A549 (cell line): ENCODE measurements at regions not wholly inside any gene's neighbourhood (a gene's known extent, or its start where the extent isn't known, plus 50 kb on each side); places are given as distances from the start of the nearest gene placed in this dataset.

Experiments
- ATAC-seq, 2 experiments: fragments of 200-7000 bp in 1 of 2; fragments of >200 bp in 1 of 2; cut with Nextera tagmentation in 1 of 2; cut with Tn5 transposase in 1 of 2; 3 replicates each; pipeline versions ENCODE4 v1.8.0 to v1.9.1; 2018 to 2020; ENCODE audit warnings: mild to moderate bottlenecking in 1 of 2, moderate library complexity in 1 of 2
- CTCF ChIA-PET: fragments of 300-600 bp; sonication (Branson Sonifier 250); formaldehyde crosslinking; extraction: SDS; loops from one replicate; lab custom pipeline; 2021; ENCODE audit warnings: antibody characterized with exemption, inconsistent platforms; lab: Yijun Ruan, JAX
- POLR2A ChIA-PET: fragments of 350-600 bp; formaldehyde crosslinking; extraction: SDS; loops from one replicate; lab custom pipeline; 2021; ENCODE audit warnings: antibody characterized with exemption, inconsistent platforms; lab: Yijun Ruan, JAX
- DNase-seq, 2 experiments: peaks; one replicate each; pipeline versions ENCODE4 v3.0.0 to v3.0.0-alpha.2; 2011 to 2016; ENCODE audit warnings: low read depth in 1 of 2, low spot score in 1 of 2
- FAIRE-seq: peaks from 2 replicates; lab custom pipeline; 2011; peaks lifted over from hg19 to GRCh38; lab: Jason Lieb, UNC
- H3K27ac ChIP-seq, 2 experiments: fragments of >200 bp; sonication (Bioruptor Twin); formaldehyde crosslinking; 3 replicates each; pipeline ENCODE4 v1.5.1; 2016 to 2017
- H3K4me1 ChIP-seq: fragments of >200 bp; sonication (Bioruptor Twin); formaldehyde crosslinking; 3 replicates; pipeline ENCODE4 v1.6.1; 2016
- H3K4me2 ChIP-seq: fragments of >200 bp; sonication (Bioruptor Twin); formaldehyde crosslinking; 3 replicates; pipeline ENCODE4 v1.6.1; 2016
- H3K4me3 ChIP-seq: fragments of >200 bp; sonication (Bioruptor Twin); formaldehyde crosslinking; 3 replicates; pipeline ENCODE4 v1.5.1; 2016
- H3K9me3 ChIP-seq: fragments of >200 bp; sonication (Bioruptor Twin); formaldehyde crosslinking; 3 replicates; pipeline ENCODE4 v1.6.1; 2016
- CHD2 ChIP-seq: fragments of 150-350 bp; IDR thresholded peaks from 2 replicates; pipeline ENCODE4 v1.6.1; 2014; ENCODE audit warnings: low read length; ENCODE audit not compliant: partially characterized antibody
- CHD4 ChIP-seq: fragments of 200-600 bp; sonication (generic); IDR thresholded peaks from 2 replicates; pipeline ENCODE4 v1.6.1; 2016; ENCODE audit warnings: antibody characterized with exemption, mild to moderate bottlenecking, borderline replicate concordance
- EHF ChIP-seq: fragments of 250-450 bp; sonication (Bioruptor Pico); IDR thresholded peaks from 2 replicates; pipeline ENCODE4 v1.5.0; 2020; ENCODE audit warnings: mild to moderate bottlenecking
- EP300 ChIP-seq, 2 experiments: fragments of >200 bp; sonication (Bioruptor Twin); formaldehyde crosslinking; IDR thresholded peaks; 2 replicates in 1 of 2; 3 replicates in 1 of 2; pipeline ENCODE4 v1.6.1; 2016 to 2017
- FOSB ChIP-seq: fragments of 250-450 bp; sonication (Bioruptor Pico); IDR thresholded peaks from 2 replicates; pipeline ENCODE4 v1.5.0; 2020; ENCODE audit warnings: mild to moderate bottlenecking, moderate library complexity
- FOXS1 ChIP-seq: fragments of 250-450 bp; sonication (Bioruptor Pico); IDR thresholded peaks from 2 replicates; pipeline ENCODE4 v1.5.0; 2020; ENCODE audit warnings: mild to moderate bottlenecking, moderate library complexity
- HOXA7 ChIP-seq: fragments of 250-450 bp; sonication (Bioruptor Pico); IDR thresholded peaks from 2 replicates; pipeline ENCODE4 v1.5.0; 2020; ENCODE audit warnings: mild to moderate bottlenecking, moderate library complexity
- HOXB13 ChIP-seq: fragments of 250-450 bp; sonication (Bioruptor Pico); IDR thresholded peaks from 2 replicates; pipeline ENCODE4 v1.5.0; 2020; ENCODE audit warnings: low read depth, mild to moderate bottlenecking, moderate library complexity
- JUN ChIP-seq, 2 experiments: fragments of >200 bp; sonication (Bioruptor Twin); formaldehyde crosslinking; IDR thresholded peaks; 2 replicates in 1 of 2; 3 replicates in 1 of 2; pipeline ENCODE4 v1.6.1; 2016 to 2017
- JUNB ChIP-seq: fragments of >200 bp; sonication (Bioruptor Twin); formaldehyde crosslinking; IDR thresholded peaks from 2 replicates; pipeline ENCODE4 v1.6.1; 2016
- MAFK ChIP-seq: fragments of 450-650 bp; IDR thresholded peaks from 2 replicates; pipeline ENCODE4 v1.6.1; 2014; ENCODE audit not compliant: partially characterized antibody
- MAZ ChIP-seq: fragments of 150-350 bp; IDR thresholded peaks from 2 replicates; pipeline ENCODE4 v1.6.1; 2014; ENCODE audit warnings: antibody characterized with exemption, low read depth, low read length, borderline replicate concordance
- MYC ChIP-seq: IDR thresholded peaks from 2 replicates; pipeline ENCODE4 v1.6.1; 2012; ENCODE audit warnings: mild to moderate bottlenecking, inconsistent platforms, low read length, improper control_type of control experiment, borderline replicate concordance
- NFE2L2 ChIP-seq: fragments of 150-350 bp; conservative IDR thresholded peaks from 2 replicates; pipeline ENCODE4 v1.6.1; 2014; ENCODE audit warnings: low read length
- NR3C1 ChIP-seq: fragments of >200 bp; sonication (Bioruptor Twin); formaldehyde crosslinking; IDR thresholded peaks from 3 replicates; pipeline ENCODE4 v1.6.1; 2017
- RARB ChIP-seq: fragments of 250-450 bp; sonication (Bioruptor Pico); IDR thresholded peaks from 2 replicates; pipeline ENCODE4 v1.8.0; 2021; ENCODE audit warnings: mild to moderate bottlenecking, moderate library complexity
- RFX5 ChIP-seq: fragments of 450-650 bp; IDR thresholded peaks from 2 replicates; pipeline ENCODE4 v1.7.1; 2014; ENCODE audit warnings: antibody characterized with exemption, mild to moderate bottlenecking, moderate library complexity
- SMC3 ChIP-seq: fragments of >200 bp; sonication (Bioruptor Twin); formaldehyde crosslinking; IDR thresholded peaks from 3 replicates; pipeline ENCODE4 v1.6.1; 2018; ENCODE audit warnings: inconsistent platforms
- USF2 ChIP-seq: fragments of 450-650 bp; IDR thresholded peaks from 2 replicates; pipeline ENCODE4 v1.6.1; 2014; ENCODE audit warnings: antibody characterized with exemption
- ZC3H11A ChIP-seq: fragments of 450-650 bp; IDR thresholded peaks from 2 replicates; pipeline ENCODE4 v1.6.1; 2014; ENCODE audit warnings: antibody characterized with exemption, mild to moderate bottlenecking
- WGBS: methylation state at CpG from one replicate; pipeline ENCODE4 v1.1.6; 2017; ENCODE audit errors: missing lambda C conversion rate; 5-methylcytosine and 5-hydroxymethylcytosine counted together
- TF ChIP-seq, protein P1 (sequence below): fragments of >200 bp; sonication (Bioruptor Twin); formaldehyde crosslinking; IDR thresholded peaks from 3 replicates; pipeline ENCODE4 v1.6.1; 2016
- TF ChIP-seq, protein P2 (sequence below): IDR thresholded peaks from 2 replicates; pipeline ENCODE4 v1.6.1; 2012
- TF ChIP-seq, protein P3 (sequence below): fragments of 150-350 bp; IDR thresholded peaks from 2 replicates; pipeline ENCODE4 v1.6.1; 2014; ENCODE audit warnings: low read depth, mild to moderate bottlenecking, low read length
- TF ChIP-seq, protein P4 (sequence below): fragments of >200 bp; sonication (Bioruptor Twin); formaldehyde crosslinking; IDR thresholded peaks from 3 replicates; pipeline ENCODE4 v1.5.1; 2016

DNA sequence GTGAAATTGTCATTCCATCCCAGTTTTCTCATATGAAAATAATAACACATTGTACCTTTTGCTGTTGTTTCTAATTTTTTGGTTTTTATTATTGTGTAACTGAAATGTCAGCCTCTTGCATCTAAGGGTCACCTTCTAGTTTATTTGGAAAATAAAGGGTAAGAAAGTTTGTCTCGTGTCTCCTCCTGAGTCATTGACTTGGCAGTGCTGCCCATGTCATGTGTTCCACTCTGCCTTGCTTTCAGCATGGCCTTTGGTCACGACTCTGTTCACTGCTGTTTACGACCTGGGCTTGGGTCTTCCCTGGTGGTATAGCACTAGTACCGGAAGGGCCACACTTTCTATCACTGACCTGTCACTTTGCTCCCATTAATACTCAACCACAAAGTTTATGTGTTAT, 171.4 kb upstream of the RSPO3 start:
- POLR2A ChIA-PET: no interaction called here
- Histone ChIP-seq H3K27ac (no peak overlapping the region), H3K4me3 (no peak overlapping the region), H3K4me2 (no peak overlapping the region), H3K4me1 (no peaks in the 10 kb centered on the region), H3K9me3 (no peaks in the 10 kb centered on the region)
- FAIRE-seq (no peak), DNase-seq (no peak), ATAC-seq (no peak)
- CTCF ChIA-PET: no interaction called here
- WGBS: 75% methylated on average over 4 of the region's 4 CpGs
- TF ChIP-seq, protein P1, sequence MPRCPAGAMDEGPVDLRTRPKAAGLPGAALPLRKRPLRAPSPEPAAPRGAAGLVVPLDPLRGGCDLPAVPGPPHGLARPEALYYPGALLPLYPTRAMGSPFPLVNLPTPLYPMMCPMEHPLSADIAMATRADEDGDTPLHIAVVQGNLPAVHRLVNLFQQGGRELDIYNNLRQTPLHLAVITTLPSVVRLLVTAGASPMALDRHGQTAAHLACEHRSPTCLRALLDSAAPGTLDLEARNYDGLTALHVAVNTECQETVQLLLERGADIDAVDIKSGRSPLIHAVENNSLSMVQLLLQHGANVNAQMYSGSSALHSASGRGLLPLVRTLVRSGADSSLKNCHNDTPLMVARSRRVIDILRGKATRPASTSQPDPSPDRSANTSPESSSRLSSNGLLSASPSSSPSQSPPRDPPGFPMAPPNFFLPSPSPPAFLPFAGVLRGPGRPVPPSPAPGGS: no peak
- TF ChIP-seq MAFK: no peak
- TF ChIP-seq SMC3: no peak

GRCh38 chr6:126949786-126950185, 168.7 kb upstream of the RSPO3 start:
- no peak overlapping the region for H3K27ac ChIP-seq
- ChIA-PET CTCF (no interaction called here), POLR2A (no interaction called here)
- ATAC-seq (no peak), DNase-seq (no peak), FAIRE-seq (no peak)
- H3K4me3 ChIP-seq: no peak overlapping the region
- WGBS: 74% methylated on average over 1 of the region's 1 CpG
- no peak overlapping the region for H3K4me2 ChIP-seq
- no peaks in the 10 kb centered on the region for H3K9me3 ChIP-seq
- no peak for TF ChIP-seq MAFK
- no peak for TF ChIP-seq NFE2L2
- no peak for TF ChIP-seq ZC3H11A
- TF ChIP-seq, protein P2, sequence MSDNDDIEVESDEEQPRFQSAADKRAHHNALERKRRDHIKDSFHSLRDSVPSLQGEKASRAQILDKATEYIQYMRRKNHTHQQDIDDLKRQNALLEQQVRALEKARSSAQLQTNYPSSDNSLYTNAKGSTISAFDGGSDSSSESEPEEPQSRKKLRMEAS: no peak
- no peak for TF ChIP-seq EHF (CRISPR knock-in tag)
- no peak for TF ChIP-seq RARB
- TF ChIP-seq CHD4: no peak
- TF ChIP-seq RFX5: no peak
- TF ChIP-seq NR3C1: no peak
- H3K4me1 ChIP-seq: no peaks in the 10 kb centered on the region

DNA sequence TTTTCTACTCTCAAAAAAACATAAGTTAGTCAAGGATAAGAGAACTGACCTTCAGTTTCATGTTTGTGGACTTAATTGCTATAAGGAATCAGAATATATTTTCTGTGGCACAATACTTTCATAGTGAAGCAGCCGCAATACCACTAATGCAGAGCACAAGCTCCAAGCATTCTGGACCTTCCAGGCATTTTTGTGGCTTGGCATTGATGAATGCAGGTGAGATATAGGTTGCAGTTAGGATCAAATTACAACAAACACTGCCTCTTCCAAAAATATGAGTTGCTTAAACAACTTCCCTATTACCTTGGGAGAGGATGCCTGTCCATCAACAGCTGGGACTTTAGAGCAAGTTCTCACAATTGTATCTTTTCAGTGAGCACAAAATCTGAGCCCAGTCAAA, 162.8 kb upstream of the RSPO3 start:
- TF ChIP-seq FOXS1 (no peak), USF2 (no peak), NFE2L2 (no peak), JUNB (no peak), EP300 (IDR thresholded peaks at IDR 0.05) (no peak), MYC (no peak), ZC3H11A (no peak)
- TF ChIP-seq, protein P3, sequence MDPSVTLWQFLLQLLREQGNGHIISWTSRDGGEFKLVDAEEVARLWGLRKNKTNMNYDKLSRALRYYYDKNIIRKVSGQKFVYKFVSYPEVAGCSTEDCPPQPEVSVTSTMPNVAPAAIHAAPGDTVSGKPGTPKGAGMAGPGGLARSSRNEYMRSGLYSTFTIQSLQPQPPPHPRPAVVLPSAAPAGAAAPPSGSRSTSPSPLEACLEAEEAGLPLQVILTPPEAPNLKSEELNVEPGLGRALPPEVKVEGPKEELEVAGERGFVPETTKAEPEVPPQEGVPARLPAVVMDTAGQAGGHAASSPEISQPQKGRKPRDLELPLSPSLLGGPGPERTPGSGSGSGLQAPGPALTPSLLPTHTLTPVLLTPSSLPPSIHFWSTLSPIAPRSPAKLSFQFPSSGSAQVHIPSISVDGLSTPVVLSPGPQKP: no peak
- TF ChIP-seq, protein P2: no peak
- Histone ChIP-seq H3K27ac (no peak overlapping the region), H3K4me2 (no peak overlapping the region), H3K4me3 (no peak overlapping the region), H3K9me3 (no peaks in the 10 kb centered on the region), H3K4me1 (no peaks in the 10 kb centered on the region)
- POLR2A ChIA-PET: no interaction called here
- no peak for FAIRE-seq
- no peak for DNase-seq
- CTCF ChIA-PET: no interaction called here
- no peak for ATAC-seq
- WGBS: 100% methylated on average over 1 of the region's 1 CpG

DNA sequence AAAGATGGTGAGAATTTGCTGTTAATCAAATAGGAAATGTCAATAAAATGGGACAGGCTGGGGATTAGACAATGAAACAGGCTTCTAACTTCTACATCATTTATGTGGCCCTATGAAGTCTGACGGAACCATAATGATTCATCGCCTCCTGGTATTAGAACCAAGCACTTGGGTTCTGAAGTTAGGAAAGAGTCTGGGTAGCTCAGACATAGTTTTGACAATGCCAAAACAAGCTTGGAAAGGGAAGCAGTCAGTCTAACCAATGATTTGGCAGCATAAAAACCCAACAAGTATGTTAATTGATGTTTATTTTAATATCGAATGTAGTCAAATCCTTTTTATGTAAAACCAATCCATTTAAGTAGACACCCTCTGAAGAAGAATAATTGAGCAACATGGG, 160.8 kb upstream of the RSPO3 start:
- no peak overlapping the region for H3K4me2 ChIP-seq
- TF ChIP-seq, protein P4, sequence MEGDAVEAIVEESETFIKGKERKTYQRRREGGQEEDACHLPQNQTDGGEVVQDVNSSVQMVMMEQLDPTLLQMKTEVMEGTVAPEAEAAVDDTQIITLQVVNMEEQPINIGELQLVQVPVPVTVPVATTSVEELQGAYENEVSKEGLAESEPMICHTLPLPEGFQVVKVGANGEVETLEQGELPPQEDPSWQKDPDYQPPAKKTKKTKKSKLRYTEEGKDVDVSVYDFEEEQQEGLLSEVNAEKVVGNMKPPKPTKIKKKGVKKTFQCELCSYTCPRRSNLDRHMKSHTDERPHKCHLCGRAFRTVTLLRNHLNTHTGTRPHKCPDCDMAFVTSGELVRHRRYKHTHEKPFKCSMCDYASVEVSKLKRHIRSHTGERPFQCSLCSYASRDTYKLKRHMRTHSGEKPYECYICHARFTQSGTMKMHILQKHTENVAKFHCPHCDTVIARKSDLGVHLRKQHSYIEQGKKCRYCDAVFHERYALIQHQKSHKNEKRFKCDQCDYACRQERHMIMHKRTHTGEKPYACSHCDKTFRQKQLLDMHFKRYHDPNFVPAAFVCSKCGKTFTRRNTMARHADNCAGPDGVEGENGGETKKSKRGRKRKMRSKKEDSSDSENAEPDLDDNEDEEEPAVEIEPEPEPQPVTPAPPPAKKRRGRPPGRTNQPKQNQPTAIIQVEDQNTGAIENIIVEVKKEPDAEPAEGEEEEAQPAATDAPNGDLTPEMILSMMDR: no peak
- TF ChIP-seq EP300 (IDR thresholded peaks at IDR 0.05): no peak
- TF ChIP-seq JUNB: no peak
- no peak for TF ChIP-seq MAZ
- TF ChIP-seq, protein P1: no peak
- TF ChIP-seq FOSB (CRISPR knock-in tag): no peak
- TF ChIP-seq CHD2: no peak
- no peak for TF ChIP-seq HOXB13 (CRISPR knock-in tag)
- TF ChIP-seq JUN (IDR thresholded peaks at IDR 0.05): no peak
- no peak for TF ChIP-seq HOXA7
- no peaks in the 10 kb centered on the region for H3K9me3 ChIP-seq
- H3K4me1 ChIP-seq: no peaks in the 10 kb centered on the region
- DNase-seq: no peak
- no peak overlapping the region for H3K4me3 ChIP-seq
- ChIA-PET POLR2A (no interaction called here), CTCF (no interaction called here)
- WGBS: 91% methylated on average over 3 of the region's 3 CpGs
- no peak for FAIRE-seq
- ATAC-seq: no peak
- no peak overlapping the region for H3K27ac ChIP-seq
